Colonic mucosa (tissue), 4 donors: ENCODE measurements at regions not wholly inside any gene's neighbourhood (a gene's known extent, or its start where the extent isn't known, plus 50 kb on each side); places are given as distances from the start of the nearest gene placed in this dataset.

Source experiments
- DNase-seq: peaks from one replicate; pipeline ENCODE4 v3.0.0-alpha.2; 2020
- H3K27ac ChIP-seq: fragments of 200-600 bp; one replicate; pipeline ENCODE4 v1.8.0; 2021
- H3K27me3 ChIP-seq: fragments of 200-600 bp; one replicate; pipeline ENCODE4 v1.8.0; 2021
- H3K36me3 ChIP-seq: fragments of 200-600 bp; one replicate; pipeline ENCODE4 v1.8.0; 2021
- H3K4me1 ChIP-seq: fragments of 200-600 bp; one replicate; pipeline ENCODE4 v1.8.0; 2021; ENCODE audit warnings: mild to moderate bottlenecking
- H3K4me3 ChIP-seq: fragments of 200-600 bp; one replicate; pipeline ENCODE4 v1.8.0; 2021
- H3K9ac ChIP-seq, 2 donors: one replicate each; pipeline ENCODE4 v1.7.0; 2013; ENCODE audit warnings: control low read depth in 2 of 2, low read depth in 2 of 2, low read length in 2 of 2
- H3K9me3 ChIP-seq: fragments of 200-600 bp; one replicate; pipeline ENCODE4 v1.8.0; 2021
- CTCF ChIP-seq: fragments of 200-600 bp; IDR thresholded peaks from one replicate; pipeline ENCODE4 v1.8.0; 2022; ENCODE audit warnings: antibody characterized with exemption, mild to moderate bottlenecking
- intact Hi-C: fragments of 100-400 bp; cut with DNase I; formaldehyde crosslinking; loops from one replicate; pipeline ENCODE4 v1.14.1; 2022
- donor health status: healthy.
- donor health status: DM: no; HTN: no; CAD: no.
- donor health status: DM: no; HTN: no; CAD: no.

DNA sequence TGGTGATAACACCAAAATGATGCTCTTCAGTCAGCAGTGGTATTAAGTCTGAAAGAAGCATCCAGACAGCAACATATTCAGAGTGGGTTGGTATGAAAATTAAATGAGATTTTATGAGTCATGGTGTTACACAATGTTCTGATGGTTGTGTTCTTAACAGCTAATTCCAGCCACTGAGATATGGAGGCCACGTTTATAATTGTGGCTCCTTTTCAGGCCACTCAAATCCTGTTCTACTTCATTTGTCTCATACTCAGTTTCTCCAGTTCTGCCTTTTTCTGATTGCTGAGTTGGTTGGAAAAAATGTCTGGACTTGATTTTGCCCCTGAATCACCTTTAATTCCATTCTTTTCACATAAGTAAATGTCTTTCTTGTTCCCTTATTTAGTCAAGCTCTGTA lies 162.7 kb upstream of the COL3A1 start:
- H3K9ac ChIP-seq: no peak overlapping the region
- no peak for DNase-seq
- H3K9me3 ChIP-seq: no peaks in the 10 kb centered on the region
- H3K4me3 ChIP-seq: no peak overlapping the region
- TF ChIP-seq CTCF: no peak
- no peaks in the 10 kb centered on the region for H3K36me3 ChIP-seq
- intact Hi-C loops: no loop called here
- H3K4me1 ChIP-seq: no peaks in the 10 kb centered on the region
- H3K27me3 ChIP-seq: no peaks in the 10 kb centered on the region
- no peak overlapping the region for H3K27ac ChIP-seq

GRCh38 chr2:188813315-188813714 lies 160.9 kb upstream of the COL3A1 start:
- intact Hi-C loops: no loop called here
- Histone ChIP-seq H3K27ac (no peak overlapping the region), H3K27me3 (no peaks in the 10 kb centered on the region), H3K4me1 (no peaks in the 10 kb centered on the region), H3K9ac (no peak overlapping the region), H3K4me3 (no peak overlapping the region), H3K36me3 (no peaks in the 10 kb centered on the region), H3K9me3 (no peaks in the 10 kb centered on the region)
- DNase-seq: no peak
- no peak for TF ChIP-seq CTCF

DNA sequence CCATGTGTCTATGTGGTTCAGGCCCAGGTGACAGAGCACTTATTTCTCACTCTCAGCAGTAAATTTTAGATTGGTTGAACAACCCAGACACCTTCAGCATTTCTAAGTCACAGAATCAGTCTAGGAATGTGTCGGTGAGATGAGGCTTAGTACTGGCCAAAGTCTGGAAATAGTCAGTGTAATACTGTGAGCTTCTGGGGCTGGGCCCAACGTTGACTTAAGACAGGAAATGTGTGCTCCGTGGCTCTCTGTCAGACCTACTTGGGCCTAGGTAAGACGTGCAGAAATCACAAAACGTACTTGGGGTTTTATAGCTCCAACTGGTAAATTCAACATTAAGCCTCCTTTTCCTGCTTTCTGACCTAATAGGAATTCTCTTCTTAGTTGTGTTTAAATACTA lies 160.3 kb upstream of the COL3A1 start:
- no peaks in the 10 kb centered on the region for H3K9me3 ChIP-seq
- no peak overlapping the region for H3K27ac ChIP-seq

GRCh38 chr2:188819011-188819410 lies 155.2 kb upstream of the COL3A1 start:
- H3K9ac ChIP-seq: no peak overlapping the region
- no peak overlapping the region for H3K4me3 ChIP-seq
- no peaks in the 10 kb centered on the region for H3K9me3 ChIP-seq
- no peak overlapping the region for H3K27ac ChIP-seq
- no peak for DNase-seq
- H3K27me3 ChIP-seq: no peaks in the 10 kb centered on the region
- TF ChIP-seq CTCF: no peak
- intact Hi-C loops: no loop called here
- H3K36me3 ChIP-seq: no peaks in the 10 kb centered on the region
- H3K4me1 ChIP-seq: no peaks in the 10 kb centered on the region

More for the DNA sequence above, 160.3 kb upstream of the COL3A1 start:
- Histone ChIP-seq H3K36me3 (no peaks in the 10 kb centered on the region), H3K27me3 (no peaks in the 10 kb centered on the region), H3K9ac (no peak overlapping the region), H3K4me1 (no peaks in the 10 kb centered on the region), H3K4me3 (no peak overlapping the region)
- no peak for DNase-seq
- intact Hi-C loops: no loop called here
- no peak for TF ChIP-seq CTCF

DNA sequence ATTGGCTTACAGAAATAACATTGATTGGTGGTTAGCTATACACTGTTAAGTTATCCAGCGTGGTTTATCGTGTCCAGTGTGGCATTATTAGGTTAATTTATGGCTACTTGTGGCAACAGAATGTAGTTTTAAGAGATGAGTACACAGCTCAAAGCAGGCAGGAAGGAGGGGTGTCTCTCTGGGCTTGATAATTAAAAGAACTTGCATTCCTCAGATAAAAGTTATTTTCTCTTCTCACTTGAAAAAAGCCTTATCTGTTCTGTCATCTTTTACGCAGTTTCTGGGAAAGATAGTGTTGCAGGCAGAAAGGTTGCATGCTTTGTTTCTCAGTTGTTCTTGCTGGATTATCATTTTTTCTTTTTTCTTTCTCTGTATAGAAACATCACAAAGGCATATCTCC lies 154.4 kb upstream of the COL3A1 start:
- Histone ChIP-seq H3K4me3 (no peak overlapping the region), H3K36me3 (no peaks in the 10 kb centered on the region), H3K27ac (no peak overlapping the region), H3K9me3 (no peaks in the 10 kb centered on the region), H3K9ac (no peak overlapping the region), H3K4me1 (no peaks in the 10 kb centered on the region), H3K27me3 (no peaks in the 10 kb centered on the region)
- TF ChIP-seq CTCF: no peak
- intact Hi-C loops: no loop called here
- no peak for DNase-seq

DNA sequence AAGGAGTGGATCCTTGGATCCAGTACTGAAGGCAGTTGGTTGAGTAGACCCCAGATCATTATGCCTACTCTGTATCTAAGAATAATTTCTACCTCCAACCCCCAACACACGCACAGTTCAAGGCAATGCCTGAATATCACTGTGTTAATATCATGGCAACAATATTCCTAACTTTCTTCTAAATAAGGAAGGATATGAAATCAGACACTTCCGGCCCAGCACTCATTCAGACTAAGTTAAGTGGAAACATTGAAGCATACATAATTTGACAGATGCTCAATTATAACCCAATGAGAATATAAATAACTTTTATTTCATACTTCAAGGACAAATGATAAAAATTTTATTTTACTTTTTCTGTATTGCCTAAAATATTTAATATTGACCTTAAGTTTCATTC lies 153.6 kb upstream of the COL3A1 start:
- H3K9ac ChIP-seq: no peak overlapping the region
- no peak overlapping the region for H3K4me3 ChIP-seq
- H3K9me3 ChIP-seq: no peaks in the 10 kb centered on the region
- no peaks in the 10 kb centered on the region for H3K4me1 ChIP-seq
- no peaks in the 10 kb centered on the region for H3K27me3 ChIP-seq
- TF ChIP-seq CTCF: no peak
- no peak for DNase-seq
- H3K36me3 ChIP-seq: no peaks in the 10 kb centered on the region
- H3K27ac ChIP-seq: no peak overlapping the region
- intact Hi-C loops: no loop called here
